ENCODE measurements at regions not wholly inside any gene's neighbourhood (a gene's known extent, or its start where the extent isn't known, plus 50 kb on each side); places are given as distances from the start of the nearest gene placed in this dataset.

DNA sequence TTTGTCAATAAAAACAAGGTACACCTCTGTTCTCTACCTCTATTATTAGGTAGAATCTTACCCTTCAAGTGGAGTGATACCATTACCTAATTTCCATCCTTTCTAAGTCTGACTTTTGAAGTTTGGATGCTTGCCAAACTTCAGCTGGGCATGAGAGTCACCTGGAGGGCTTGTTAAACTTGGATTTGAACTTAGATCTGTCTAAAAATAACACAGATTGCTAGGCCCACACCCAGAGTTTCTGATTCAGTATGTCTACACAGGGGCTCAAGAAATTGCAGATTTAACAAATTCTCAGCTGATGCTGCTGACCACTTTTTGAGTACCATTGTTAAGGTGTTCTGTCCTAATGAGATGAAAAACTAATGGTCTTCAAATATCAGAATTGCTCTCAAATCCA lies 512.2 kb downstream of the LMO7 start:
- TF ChIP-seq, protein P1, sequence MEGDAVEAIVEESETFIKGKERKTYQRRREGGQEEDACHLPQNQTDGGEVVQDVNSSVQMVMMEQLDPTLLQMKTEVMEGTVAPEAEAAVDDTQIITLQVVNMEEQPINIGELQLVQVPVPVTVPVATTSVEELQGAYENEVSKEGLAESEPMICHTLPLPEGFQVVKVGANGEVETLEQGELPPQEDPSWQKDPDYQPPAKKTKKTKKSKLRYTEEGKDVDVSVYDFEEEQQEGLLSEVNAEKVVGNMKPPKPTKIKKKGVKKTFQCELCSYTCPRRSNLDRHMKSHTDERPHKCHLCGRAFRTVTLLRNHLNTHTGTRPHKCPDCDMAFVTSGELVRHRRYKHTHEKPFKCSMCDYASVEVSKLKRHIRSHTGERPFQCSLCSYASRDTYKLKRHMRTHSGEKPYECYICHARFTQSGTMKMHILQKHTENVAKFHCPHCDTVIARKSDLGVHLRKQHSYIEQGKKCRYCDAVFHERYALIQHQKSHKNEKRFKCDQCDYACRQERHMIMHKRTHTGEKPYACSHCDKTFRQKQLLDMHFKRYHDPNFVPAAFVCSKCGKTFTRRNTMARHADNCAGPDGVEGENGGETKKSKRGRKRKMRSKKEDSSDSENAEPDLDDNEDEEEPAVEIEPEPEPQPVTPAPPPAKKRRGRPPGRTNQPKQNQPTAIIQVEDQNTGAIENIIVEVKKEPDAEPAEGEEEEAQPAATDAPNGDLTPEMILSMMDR (IDR thresholded peaks at IDR 0.05; ENCODE audit: control extremely low read depth, extremely low read depth), result no peak
- Histone ChIP-seq H3K27ac (ENCODE audit: low read depth in 1 of 2, low read length in 1 of 2) (no peak overlapping the region), H3K27me3 (ENCODE audit: control insufficient read depth in 3 of 3, insufficient read depth in 3 of 3, low read length in 2 of 3) (no peaks in the 10 kb centered on the region), H3K9me3 (ENCODE audit: control insufficient read depth in 4 of 4, insufficient read depth in 3 of 4, low read length in 3 of 4) (no peaks in the 10 kb centered on the region), H3K4me1 (ENCODE audit: control insufficient read depth in 5 of 5, insufficient read depth in 5 of 5, low read length in 5 of 5) (peaks cover 0 to 4% (median 0%) of the 10 kb centered on the region in 5 donors), H3K9ac (ENCODE audit: insufficient read depth in 1 of 2, low read length in 2 of 2) (no peak overlapping the region), H3K36me3 (ENCODE audit: control insufficient read depth in 4 of 4, insufficient read depth in 4 of 4, low read length in 4 of 4) (no peaks in the 10 kb centered on the region), H3K4me3 (no peak overlapping the region)
- DNase-seq (peak in 1 of 3 donors; percentile 37), ATAC-seq (ENCODE audit: insufficient read depth, low FRiP score) (no peak)

DNA sequence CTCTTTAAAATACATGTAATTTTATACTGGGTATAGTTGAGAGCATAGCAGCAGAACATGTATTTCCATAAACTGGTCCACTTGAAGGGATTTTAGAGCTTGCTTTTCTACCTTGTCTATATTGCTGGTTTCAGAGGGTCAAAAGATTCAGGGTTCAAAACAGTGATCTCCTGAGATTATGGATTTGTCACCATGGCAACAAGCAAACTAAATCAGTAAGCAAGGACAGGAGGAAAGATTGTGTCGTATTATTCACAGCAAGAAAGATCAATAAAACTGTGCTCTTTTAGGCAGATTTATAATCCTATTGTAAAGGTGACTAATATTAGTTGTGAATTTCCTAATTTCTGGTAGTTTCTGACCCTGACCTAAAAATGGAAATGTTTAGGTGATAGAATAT lies 496.4 kb downstream of the LMO7 start:
- H3K27ac ChIP-seq (ENCODE audit: low read depth in 1 of 2, low read length in 1 of 2), result no peak overlapping the region
- ATAC-seq (ENCODE audit: insufficient read depth, low FRiP score), result no peak
- 92 to 93% methylated on average over 1 of the region's 1 CpG for WGBS, 2 donors
- no peaks in the 10 kb centered on the region for H3K36me3 ChIP-seq (ENCODE audit: control insufficient read depth in 4 of 4, insufficient read depth in 4 of 4, low read length in 4 of 4)
- TF ChIP-seq, protein P1 (IDR thresholded peaks at IDR 0.05; ENCODE audit: control extremely low read depth, extremely low read depth), result no peak
- DNase-seq, result no peak
- H3K4me1 ChIP-seq (ENCODE audit: control insufficient read depth in 5 of 5, insufficient read depth in 5 of 5, low read length in 5 of 5), result peaks cover 0 to 6% (median 0%) of the 10 kb centered on the region in 5 donors
- no peak overlapping the region for H3K4me3 ChIP-seq
- no peaks in the 10 kb centered on the region for H3K27me3 ChIP-seq (ENCODE audit: control insufficient read depth in 3 of 3, insufficient read depth in 3 of 3, low read length in 2 of 3)
- no peak overlapping the region for H3K9ac ChIP-seq (ENCODE audit: insufficient read depth in 1 of 2, low read length in 2 of 2)
- H3K9me3 ChIP-seq (ENCODE audit: control insufficient read depth in 4 of 4, insufficient read depth in 3 of 4, low read length in 3 of 4), result no peaks in the 10 kb centered on the region

DNA sequence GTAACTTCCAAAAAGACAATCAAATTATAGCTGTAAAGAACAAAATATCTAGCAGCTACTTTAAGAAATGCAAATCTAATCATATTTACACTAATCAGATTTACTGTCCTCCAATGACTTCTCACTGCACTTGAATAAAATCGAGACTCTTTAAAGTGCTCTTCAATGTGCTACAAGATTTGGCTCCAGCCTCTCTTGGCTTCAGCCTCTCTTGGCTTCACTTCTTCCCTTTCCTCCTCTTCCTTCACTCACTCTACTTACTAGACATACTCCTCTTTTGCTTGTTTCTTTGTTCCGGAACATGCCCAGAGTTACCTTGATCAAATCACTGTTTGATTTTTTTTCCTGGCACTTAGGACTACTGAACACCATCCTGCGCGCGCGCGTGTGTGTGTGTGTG lies 495.4 kb downstream of the LMO7 start:
- Histone ChIP-seq H3K9ac (ENCODE audit: insufficient read depth in 1 of 2, low read length in 2 of 2) (no peak overlapping the region), H3K27me3 (ENCODE audit: control insufficient read depth in 3 of 3, insufficient read depth in 3 of 3, low read length in 2 of 3) (no peaks in the 10 kb centered on the region), H3K4me1 (ENCODE audit: control insufficient read depth in 5 of 5, insufficient read depth in 5 of 5, low read length in 5 of 5) (peaks cover 0 to 6% (median 0%) of the 10 kb centered on the region in 5 donors), H3K36me3 (ENCODE audit: control insufficient read depth in 4 of 4, insufficient read depth in 4 of 4, low read length in 4 of 4) (no peaks in the 10 kb centered on the region), H3K27ac (ENCODE audit: low read depth in 1 of 2, low read length in 1 of 2) (no peak overlapping the region), H3K4me3 (no peak overlapping the region), H3K9me3 (ENCODE audit: control insufficient read depth in 4 of 4, insufficient read depth in 3 of 4, low read length in 3 of 4) (no peaks in the 10 kb centered on the region)
- DNase-seq, result peak in 2 of 3 donors; percentile 10 to 42
- ATAC-seq (ENCODE audit: insufficient read depth, low FRiP score), result no peak
- TF ChIP-seq, protein P1 (IDR thresholded peaks at IDR 0.05; ENCODE audit: control extremely low read depth, extremely low read depth), result no peak
- 55 to 75% methylated on average over 7 of the region's 7 CpGs for WGBS, 2 donors

- TF ChIP-seq, protein P1 (IDR thresholded peaks at IDR 0.05; ENCODE audit: control extremely low read depth, extremely low read depth), result no peak
- no peaks in the 10 kb centered on the region for H3K36me3 ChIP-seq (ENCODE audit: control insufficient read depth in 4 of 4, insufficient read depth in 4 of 4, low read length in 4 of 4)
- peaks cover 0 to 6% (median 0%) of the 10 kb centered on the region in 5 donors for H3K4me1 ChIP-seq (ENCODE audit: control insufficient read depth in 5 of 5, insufficient read depth in 5 of 5, low read length in 5 of 5)
- H3K4me3 ChIP-seq, result no peak overlapping the region
- 63 to 81% methylated on average over 6 of the region's 6 CpGs for WGBS, 2 donors
- ATAC-seq (ENCODE audit: insufficient read depth, low FRiP score), result no peak
- H3K27ac ChIP-seq (ENCODE audit: low read depth in 1 of 2, low read length in 1 of 2), result no peak overlapping the region
- H3K9me3 ChIP-seq (ENCODE audit: control insufficient read depth in 4 of 4, insufficient read depth in 3 of 4, low read length in 3 of 4), result peaks cover 0 to 4% (median 1%) of the 10 kb centered on the region in 4 donors
- H3K9ac ChIP-seq (ENCODE audit: insufficient read depth in 1 of 2, low read length in 2 of 2), result no peak overlapping the region
- no peak for DNase-seq
- H3K27me3 ChIP-seq (ENCODE audit: control insufficient read depth in 3 of 3, insufficient read depth in 3 of 3, low read length in 2 of 3), result no peaks in the 10 kb centered on the region
Observed at GRCh38 chr13:76129305-76130000, 493.3 kb downstream of the LMO7 start.

Data from lung (tissue), 11 donors.